Vagina (tissue), 2 donors: ENCODE measurements at regions not wholly inside any gene's neighbourhood (a gene's known extent, or its start where the extent isn't known, plus 50 kb on each side); places are given as distances from the start of the nearest gene placed in this dataset.

Experiments
- DNase-seq, 2 donors: peaks; one replicate each; pipeline ENCODE4 v3.0.0-alpha.2; 2017; ENCODE audit errors: extremely low spot score in 2 of 2
- H3K27ac ChIP-seq: fragments of 200-600 bp; sonication (generic); one replicate; pipeline ENCODE4 v1.5.1; 2019
- H3K27me3 ChIP-seq: fragments of 200-600 bp; sonication (generic); one replicate; pipeline ENCODE4 v1.5.1; 2019
- H3K36me3 ChIP-seq, 2 donors: fragments of 200-600 bp; sonication (generic); one replicate each; pipeline ENCODE4 v1.5.1; 2017 to 2019
- H3K4me1 ChIP-seq: fragments of 200-600 bp; sonication (generic); one replicate; pipeline ENCODE4 v1.5.1; 2019
- H3K4me3 ChIP-seq, 2 donors: fragments of 200-600 bp; sonication (generic); 1 replicate in 1 of 2; 2 replicates in 1 of 2; pipeline ENCODE4 v1.5.1; 2016 to 2019
- H3K9me3 ChIP-seq: fragments of 200-600 bp; sonication (generic); one replicate; pipeline ENCODE4 v1.5.1; 2019
- POLR2A ChIP-seq, 2 donors: fragments of 450-650 bp; IDR thresholded peaks; one replicate each; pipeline ENCODE4 v1.6.1; 2017; ENCODE audit warnings: antibody characterized with exemption in 2 of 2, mild to moderate bottlenecking in 2 of 2, moderate library complexity in 2 of 2
- POLR2AphosphoS5 ChIP-seq, 2 donors: sonication (generic); formaldehyde crosslinking; IDR thresholded peaks; one replicate each; pipeline ENCODE4 v1.9.0; 2017; ENCODE audit warnings: antibody characterized with exemption in 2 of 2, mild to moderate bottlenecking in 2 of 2, low read depth in 1 of 2; ENCODE audit not compliant: insufficient read depth in 1 of 2
- intact Hi-C: fragments of 100-400 bp; cut with DNase I; formaldehyde crosslinking; loops from one replicate; pipeline ENCODE4 v1.15.1; 2023
- TF ChIP-seq, protein P1 (sequence below), 3 experiments: fragments of 450-650 bp in 2 of 3; fragments of 200-600 bp in 1 of 3; sonication (generic) in 1 of 3; IDR thresholded peaks; one replicate each; pipeline ENCODE4 v1.5.1; 2017 to 2019; ENCODE audit warnings: antibody characterized with exemption in 3 of 3, mild to moderate bottlenecking in 2 of 3, moderate library complexity in 2 of 3

- Histone ChIP-seq H3K4me1 (peaks cover 8% of the 10 kb centered on the region), H3K36me3 (no peaks in the 10 kb centered on the region), H3K4me3 (no peak overlapping the region), H3K27ac (no peak overlapping the region), H3K9me3 (no peaks in the 10 kb centered on the region), H3K27me3 (no peaks in the 10 kb centered on the region)
- no peak for DNase-seq
- no peak for TF ChIP-seq POLR2AphosphoS5 (IDR thresholded peaks at IDR 0.05; ENCODE audit: insufficient read depth in 1 of 2, low read depth in 1 of 2)
- TF ChIP-seq POLR2A (IDR thresholded peaks at IDR 0.05), result no peak
- TF ChIP-seq, protein P1, sequence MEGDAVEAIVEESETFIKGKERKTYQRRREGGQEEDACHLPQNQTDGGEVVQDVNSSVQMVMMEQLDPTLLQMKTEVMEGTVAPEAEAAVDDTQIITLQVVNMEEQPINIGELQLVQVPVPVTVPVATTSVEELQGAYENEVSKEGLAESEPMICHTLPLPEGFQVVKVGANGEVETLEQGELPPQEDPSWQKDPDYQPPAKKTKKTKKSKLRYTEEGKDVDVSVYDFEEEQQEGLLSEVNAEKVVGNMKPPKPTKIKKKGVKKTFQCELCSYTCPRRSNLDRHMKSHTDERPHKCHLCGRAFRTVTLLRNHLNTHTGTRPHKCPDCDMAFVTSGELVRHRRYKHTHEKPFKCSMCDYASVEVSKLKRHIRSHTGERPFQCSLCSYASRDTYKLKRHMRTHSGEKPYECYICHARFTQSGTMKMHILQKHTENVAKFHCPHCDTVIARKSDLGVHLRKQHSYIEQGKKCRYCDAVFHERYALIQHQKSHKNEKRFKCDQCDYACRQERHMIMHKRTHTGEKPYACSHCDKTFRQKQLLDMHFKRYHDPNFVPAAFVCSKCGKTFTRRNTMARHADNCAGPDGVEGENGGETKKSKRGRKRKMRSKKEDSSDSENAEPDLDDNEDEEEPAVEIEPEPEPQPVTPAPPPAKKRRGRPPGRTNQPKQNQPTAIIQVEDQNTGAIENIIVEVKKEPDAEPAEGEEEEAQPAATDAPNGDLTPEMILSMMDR (IDR thresholded peaks at IDR 0.05), result no peak
- intact Hi-C loops, result no loop called here
Measured at GRCh38 chr15:56820333-56820732, 87.0 kb upstream of the ZNF280D start.

DNA sequence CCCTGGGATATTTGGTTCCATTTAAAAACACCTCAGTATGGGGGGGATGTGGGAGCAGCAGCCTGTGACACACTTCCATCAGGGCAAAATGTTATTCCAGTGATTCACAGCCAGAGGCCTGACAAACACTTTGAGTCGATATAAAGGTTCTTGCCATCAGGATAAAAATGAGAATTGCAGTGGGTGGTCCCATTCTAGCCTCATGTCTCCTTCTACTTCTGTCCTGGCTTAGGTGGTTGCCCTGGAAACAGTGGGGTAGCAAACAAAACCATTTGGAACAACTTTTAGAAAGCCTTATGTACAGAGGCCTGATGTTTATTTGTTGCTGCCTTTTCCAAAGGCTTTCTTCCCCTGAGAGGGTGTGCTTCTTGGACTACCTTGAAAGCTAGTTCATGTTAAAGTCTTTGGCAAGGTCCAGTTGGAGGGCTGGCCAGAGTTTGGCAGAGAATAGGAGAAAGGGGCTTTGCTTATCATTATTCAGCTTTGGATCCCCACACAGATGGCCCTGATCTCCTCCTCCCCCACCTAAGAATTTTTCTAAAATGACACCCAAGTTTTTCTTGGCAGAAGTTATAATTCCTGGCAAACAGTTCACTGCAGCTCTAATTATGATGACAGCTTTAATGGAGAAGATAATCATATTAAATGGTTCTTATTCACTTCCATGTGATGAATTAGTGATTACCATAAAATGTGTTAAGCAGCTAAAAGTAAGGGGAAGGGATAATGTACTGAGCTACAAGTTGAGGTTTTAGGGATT, 84.2 kb upstream of the ZNF280D start:
- Histone ChIP-seq H3K4me1 (peaks cover 8% of the 10 kb centered on the region), H3K4me3 (no peak overlapping the region), H3K27ac (no peak overlapping the region), H3K27me3 (no peaks in the 10 kb centered on the region), H3K36me3 (no peaks in the 10 kb centered on the region), H3K9me3 (no peaks in the 10 kb centered on the region)
- TF ChIP-seq POLR2AphosphoS5 (IDR thresholded peaks at IDR 0.05; ENCODE audit: insufficient read depth in 1 of 2, low read depth in 1 of 2) (no peak), POLR2A (IDR thresholded peaks at IDR 0.05) (no peak)
- TF ChIP-seq, protein P1 (IDR thresholded peaks at IDR 0.05), result no peak
- intact Hi-C loops, result no loop called here
- DNase-seq, result no peak

DNA sequence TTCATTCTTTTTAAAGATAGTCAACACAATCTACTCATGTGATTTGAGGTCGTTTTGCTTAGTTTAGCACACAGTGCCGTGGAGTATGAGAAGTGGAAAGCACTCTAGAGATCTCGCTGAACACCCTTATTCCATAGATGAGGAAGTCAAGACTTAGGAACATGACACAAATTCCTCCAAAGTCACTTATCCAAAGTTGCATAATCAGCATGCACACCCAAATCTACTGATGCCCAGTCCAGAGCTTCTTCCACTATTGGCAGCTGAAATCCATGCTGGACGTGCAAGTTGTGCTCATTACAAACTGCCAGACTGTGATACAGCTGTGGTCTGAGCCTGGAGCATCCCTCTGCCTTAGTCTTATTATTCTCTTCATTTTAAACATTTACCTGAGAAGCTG, 83.5 kb upstream of the ZNF280D start:
- H3K9me3 ChIP-seq, result no peaks in the 10 kb centered on the region
- H3K4me1 ChIP-seq, result peaks cover 8% of the 10 kb centered on the region
- no peaks in the 10 kb centered on the region for H3K36me3 ChIP-seq
- intact Hi-C loops, result no loop called here
- no peaks in the 10 kb centered on the region for H3K27me3 ChIP-seq
- DNase-seq, result no peak
- TF ChIP-seq, protein P1 (IDR thresholded peaks at IDR 0.05), result no peak
- TF ChIP-seq POLR2AphosphoS5 (IDR thresholded peaks at IDR 0.05; ENCODE audit: insufficient read depth in 1 of 2, low read depth in 1 of 2) (no peak), POLR2A (IDR thresholded peaks at IDR 0.05) (no peak)
- no peak overlapping the region for H3K27ac ChIP-seq
- no peak overlapping the region for H3K4me3 ChIP-seq

DNA sequence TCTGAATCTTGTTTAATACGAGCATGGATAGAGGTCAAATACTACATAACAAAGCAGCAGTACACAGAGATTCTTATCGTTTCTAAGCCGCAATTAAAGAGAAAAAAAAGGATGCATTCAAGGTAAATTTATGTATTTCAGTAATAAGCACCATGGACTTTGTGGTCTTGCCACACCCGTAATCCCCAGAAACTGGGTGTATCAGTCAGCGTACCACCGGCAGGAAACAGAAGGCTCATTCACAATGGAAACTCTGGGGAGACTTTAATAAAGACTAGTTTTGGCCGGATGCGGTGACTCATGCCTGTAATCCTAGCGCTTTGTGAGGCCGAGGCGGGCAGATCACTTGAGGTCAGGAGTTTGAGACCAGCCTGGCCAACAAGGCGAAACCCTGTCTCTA, 81.9 kb upstream of the ZNF280D start:
- Histone ChIP-seq H3K36me3 (no peaks in the 10 kb centered on the region), H3K4me3 (no peak overlapping the region), H3K9me3 (no peaks in the 10 kb centered on the region), H3K27ac (no peak overlapping the region), H3K27me3 (no peaks in the 10 kb centered on the region), H3K4me1 (peaks cover 8% of the 10 kb centered on the region)
- intact Hi-C loops, result no loop called here
- TF ChIP-seq POLR2A (IDR thresholded peaks at IDR 0.05), result no peak
- TF ChIP-seq, protein P1 (IDR thresholded peaks at IDR 0.05), result no peak
- peak in 1 of 2 donors; percentile 73 for TF ChIP-seq POLR2AphosphoS5 (IDR thresholded peaks at IDR 0.05; ENCODE audit: insufficient read depth in 1 of 2, low read depth in 1 of 2)
- no peak for DNase-seq

- Histone ChIP-seq H3K9me3 (no peaks in the 10 kb centered on the region), H3K27me3 (no peaks in the 10 kb centered on the region), H3K4me3 (no peak overlapping the region), H3K36me3 (no peaks in the 10 kb centered on the region), H3K27ac (no peak overlapping the region), H3K4me1 (peaks cover 8% of the 10 kb centered on the region)
- intact Hi-C loops, result no loop called here
- no peak for TF ChIP-seq POLR2AphosphoS5 (IDR thresholded peaks at IDR 0.05; ENCODE audit: insufficient read depth in 1 of 2, low read depth in 1 of 2)
- TF ChIP-seq, protein P1 (IDR thresholded peaks at IDR 0.05), result no peak
- TF ChIP-seq POLR2A (IDR thresholded peaks at IDR 0.05), result no peak
- DNase-seq, result no peak
Measured at GRCh38 chr15:56814429-56814828, 81.1 kb upstream of the ZNF280D start.
